Neural cell (in vitro differentiated cells): ENCODE measurements at regions not wholly inside any gene's neighbourhood (a gene's known extent, or its start where the extent isn't known, plus 50 kb on each side); places are given as distances from the start of the nearest gene placed in this dataset.

Experiments used
- H2AFZ ChIP-seq: fragments of 200-600, 300-800 bp; sonication (generic), shearing (Covaris generic); 2 replicates; pipeline ENCODE4 v1.6.0; 2014; ENCODE audit warnings: low read depth, mild to moderate bottlenecking, antibody characterized with exemption, low read length, moderate library complexity
- H3F3A ChIP-seq: fragments of 200-600 bp; shearing (Covaris generic); 2 replicates; pipeline ENCODE4 v1.6.1; 2016; ENCODE audit warnings: mild to moderate bottlenecking, moderate library complexity, mixed read lengths, antibody characterized with exemption, low read length; ENCODE audit not compliant: insufficient read depth, poor library complexity, severe bottlenecking
- H3K27ac ChIP-seq: fragments of 200-600, 300-800 bp; sonication (generic), shearing (Covaris generic); 2 replicates; pipeline ENCODE4 v1.5.1; 2014; ENCODE audit warnings: mild to moderate bottlenecking, low read length, moderate library complexity
- H3K27me3 ChIP-seq: fragments of 300-800, 200-600 bp; sonication (generic), shearing (Covaris generic); 2 replicates; pipeline ENCODE4 v1.6.0; 2014; ENCODE audit warnings: mild to moderate bottlenecking, low read depth, low read length, moderate library complexity; ENCODE audit not compliant: insufficient read depth
- H3K36me3 ChIP-seq: fragments of 300-800, 200-600 bp; sonication (generic), shearing (Covaris generic); 2 replicates; pipeline ENCODE4 v1.5.1; 2014; ENCODE audit warnings: mild to moderate bottlenecking, antibody characterized with exemption, low read length, moderate library complexity; ENCODE audit not compliant: insufficient read depth
- H3K4me2 ChIP-seq: fragments of 300-800, 200-600 bp; sonication (generic), shearing (Covaris generic); 2 replicates; pipeline ENCODE4 v1.6.0; 2014; ENCODE audit warnings: mild to moderate bottlenecking, low read length
- H3K4me3 ChIP-seq: fragments of 300-800, 200-600 bp; sonication (generic), shearing (Covaris generic); 2 replicates; pipeline ENCODE4 v1.5.1; 2014; ENCODE audit warnings: mild to moderate bottlenecking, low read length, moderate library complexity
- H3K79me2 ChIP-seq: fragments of 200-600 bp; shearing (Covaris generic); replicated peaks from 2 replicates; pipeline ENCODE4 v1.6.0; 2014; ENCODE audit warnings: mild to moderate bottlenecking, low read length, moderate library complexity; ENCODE audit not compliant: insufficient read depth
- H3K9ac ChIP-seq: fragments of 300-800, 200-600 bp; sonication (generic), shearing (Covaris generic); 2 replicates; pipeline ENCODE4 v1.6.1; 2016; ENCODE audit warnings: mild to moderate bottlenecking, low read length, mixed read lengths
- H3K9me2 ChIP-seq: fragments of 200-600 bp; shearing (Covaris generic); 2 replicates; pipeline ENCODE4 v1.6.1; 2016; ENCODE audit warnings: mild to moderate bottlenecking, low read length, mixed read lengths; ENCODE audit not compliant: insufficient read depth
- H3K9me3 ChIP-seq: fragments of 200-600, 300-800 bp; sonication (generic), shearing (Covaris generic); 2 replicates; pipeline ENCODE4 v1.6.1; 2016; ENCODE audit warnings: mild to moderate bottlenecking, mixed run types, low read length, moderate library complexity, mixed read lengths
- H4K20me1 ChIP-seq: fragments of 200-600 bp; shearing (Covaris generic); 2 replicates; pipeline ENCODE4 v1.6.1; 2016; ENCODE audit warnings: mild to moderate bottlenecking, mixed run types; ENCODE audit not compliant: insufficient read depth
- CTCF ChIP-seq: fragments of 450-650 bp; IDR thresholded peaks from 2 replicates; pipeline ENCODE4 v1.5.1; 2014; ENCODE audit warnings: antibody characterized with exemption, mild to moderate bottlenecking, moderate library complexity; ENCODE audit not compliant: poor library complexity, severe bottlenecking
- EP300 ChIP-seq: fragments of 450-650 bp; conservative IDR thresholded peaks from 2 replicates; pipeline ENCODE4 v1.6.1; 2014; ENCODE audit warnings: antibody characterized with exemption, mild to moderate bottlenecking, moderate library complexity; ENCODE audit not compliant: poor library complexity, severe bottlenecking
- EZH2 ChIP-seq: fragments of 200-600, 300-800 bp; shearing (Covaris generic), sonication (generic); IDR thresholded peaks from 2 replicates; pipeline ENCODE4 v1.6.1; 2014; ENCODE audit warnings: antibody characterized with exemption, low read length, borderline replicate concordance, mild to moderate bottlenecking; ENCODE audit not compliant: insufficient read depth, poor library complexity, severe bottlenecking
- MXI1 ChIP-seq: fragments of 450-650 bp; conservative IDR thresholded peaks from 2 replicates; pipeline ENCODE4 v1.6.1; 2014; ENCODE audit warnings: antibody characterized with exemption, mild to moderate bottlenecking; ENCODE audit not compliant: poor library complexity, severe bottlenecking
- RAD21 ChIP-seq: fragments of 450-650 bp; conservative IDR thresholded peaks from 2 replicates; pipeline ENCODE4 v1.6.1; 2014; ENCODE audit warnings: antibody characterized with exemption, mild to moderate bottlenecking, moderate library complexity
- REST ChIP-seq: IDR thresholded peaks from 2 replicates; pipeline ENCODE4 v1.6.1; 2012; ENCODE audit warnings: borderline replicate concordance
- SMC3 ChIP-seq: fragments of 450-650 bp; conservative IDR thresholded peaks from 2 replicates; pipeline ENCODE4 v1.6.1; 2014; ENCODE audit warnings: antibody characterized with exemption, mild to moderate bottlenecking, moderate library complexity; ENCODE audit not compliant: poor library complexity
- TAF1 ChIP-seq: IDR thresholded peaks from 2 replicates; pipeline ENCODE4 v1.6.1; 2012; ENCODE audit warnings: low read depth

GRCh38 chr11:90911192-90911591 lies 688.3 kb upstream of the CHORDC1 start:
- Histone ChIP-seq H3K9ac (no peak overlapping the region), H3K4me3 (no peak overlapping the region), H3K4me2 (no peak overlapping the region), H3F3A (no peaks in the 10 kb centered on the region), H3K27me3 (no peaks in the 10 kb centered on the region), H3K9me3 (no peaks in the 10 kb centered on the region), H2AFZ (no peak overlapping the region), H3K79me2 (no peaks in the 10 kb centered on the region), H3K9me2 (no peaks in the 10 kb centered on the region), H3K36me3 (no peaks in the 10 kb centered on the region), H3K27ac (no peak overlapping the region), H4K20me1 (no peaks in the 10 kb centered on the region)
- TF ChIP-seq EZH2, result no peak
- no peak for TF ChIP-seq SMC3
- TF ChIP-seq MXI1, result no peak
- TF ChIP-seq RAD21, result no peak

- H3K27me3 ChIP-seq, result no peaks in the 10 kb centered on the region
- H3K9me3 ChIP-seq, result no peaks in the 10 kb centered on the region
- no peaks in the 10 kb centered on the region for H3K36me3 ChIP-seq
- H3K27ac ChIP-seq, result no peak overlapping the region
- H3K9me2 ChIP-seq, result no peaks in the 10 kb centered on the region
- no peaks in the 10 kb centered on the region for H3F3A ChIP-seq
- no peak overlapping the region for H3K9ac ChIP-seq
- H3K4me3 ChIP-seq, result no peak overlapping the region
- H3K4me2 ChIP-seq, result no peak overlapping the region
- H3K79me2 ChIP-seq, result no peaks in the 10 kb centered on the region
- H2AFZ ChIP-seq, result no peak overlapping the region
- TF ChIP-seq SMC3 (no peak), CTCF (peak; percentile 30), MXI1 (no peak)
- no peaks in the 10 kb centered on the region for H4K20me1 ChIP-seq
These were observed 685.2 kb upstream of the CHORDC1 start for GRCh38 chr11:90908074-90908473.

- Histone ChIP-seq H4K20me1 (no peaks in the 10 kb centered on the region), H3K4me3 (no peak overlapping the region), H3K27me3 (no peaks in the 10 kb centered on the region), H3F3A (no peaks in the 10 kb centered on the region), H3K79me2 (no peaks in the 10 kb centered on the region), H2AFZ (no peak overlapping the region), H3K9me3 (no peaks in the 10 kb centered on the region), H3K36me3 (no peaks in the 10 kb centered on the region), H3K4me2 (no peak overlapping the region), H3K9ac (no peak overlapping the region), H3K27ac (no peak overlapping the region), H3K9me2 (no peaks in the 10 kb centered on the region)
- TF ChIP-seq MXI1, result no peak
- no peak for TF ChIP-seq RAD21
These were observed 673.0 kb upstream of the CHORDC1 start for GRCh38 chr11:90895850-90896249.

- no peak overlapping the region for H2AFZ ChIP-seq
- no peaks in the 10 kb centered on the region for H3K9me3 ChIP-seq
- TF ChIP-seq RAD21 (no peak), EP300 (no peak), MXI1 (no peak), TAF1 (no peak), SMC3 (no peak), REST (no peak), EZH2 (no peak), CTCF (no peak)
- H3K9me2 ChIP-seq, result no peaks in the 10 kb centered on the region
- H3K9ac ChIP-seq, result no peak overlapping the region
- no peak overlapping the region for H3K4me3 ChIP-seq
- H3F3A ChIP-seq, result no peaks in the 10 kb centered on the region
- no peak overlapping the region for H3K4me2 ChIP-seq
- H4K20me1 ChIP-seq, result no peaks in the 10 kb centered on the region
- H3K27me3 ChIP-seq, result no peaks in the 10 kb centered on the region
- H3K79me2 ChIP-seq, result no peaks in the 10 kb centered on the region
- no peaks in the 10 kb centered on the region for H3K36me3 ChIP-seq
- H3K27ac ChIP-seq, result no peak overlapping the region
These were observed 667.5 kb upstream of the CHORDC1 start for GRCh38 chr11:90890347-90890746.
